Activated CD4-positive, alpha-beta T cell treated with anti-CD3 and anti-CD28 coated beads, Interleukin-2, amount 10 ng/mL, durations not matched to agents 7 days and 5 days (primary cell): ENCODE measurements at regions not wholly inside any gene's neighbourhood (a gene's known extent, or its start where the extent isn't known, plus 50 kb on each side); places are given as distances from the start of the nearest gene placed in this dataset.
"Not testable (repeated sequence)": the region's sequence is repeated elsewhere in the genome, so short reads cannot be mapped to it uniquely, and the experiment has no call there.

Experiments used
- CTCF ChIA-PET: fragments of 350-600 bp; sonication (Branson Sonifier 250); formaldehyde crosslinking; loops from one replicate; lab custom pipeline; 2021; ENCODE audit warnings: antibody characterized with exemption; lab: Charles Lee
- POLR2A ChIA-PET: fragments of 350-600 bp; sonication (Branson Sonifier 250); formaldehyde crosslinking; loops from one replicate; lab custom pipeline; 2021; ENCODE audit warnings: antibody characterized with exemption; lab: Charles Lee
- DNase-seq: peaks from one replicate; pipeline ENCODE4 v3.0.0-alpha.2; 2020
- H3K27ac Mint-ChIP-seq: one replicate; pipeline ENCODE4 v1.8.0; 2021; ENCODE audit warnings: mild to moderate bottlenecking, moderate library complexity, mixed read lengths
- H3K27me3 Mint-ChIP-seq: one replicate; pipeline ENCODE4 v1.8.0; 2021; ENCODE audit warnings: mixed read lengths
- H3K36me3 Mint-ChIP-seq: one replicate; pipeline ENCODE4 v1.8.0; 2021; ENCODE audit warnings: low read depth, mixed read lengths
- H3K4me1 Mint-ChIP-seq: one replicate; pipeline ENCODE4 v1.8.0; 2021; ENCODE audit warnings: mixed read lengths
- H3K4me3 Mint-ChIP-seq: one replicate; pipeline ENCODE4 v1.8.0; 2021; ENCODE audit warnings: mild to moderate bottlenecking, moderate library complexity, mixed read lengths
- H3K9me3 Mint-ChIP-seq: one replicate; pipeline ENCODE4 v1.8.0; 2021; ENCODE audit warnings: mixed read lengths

DNA sequence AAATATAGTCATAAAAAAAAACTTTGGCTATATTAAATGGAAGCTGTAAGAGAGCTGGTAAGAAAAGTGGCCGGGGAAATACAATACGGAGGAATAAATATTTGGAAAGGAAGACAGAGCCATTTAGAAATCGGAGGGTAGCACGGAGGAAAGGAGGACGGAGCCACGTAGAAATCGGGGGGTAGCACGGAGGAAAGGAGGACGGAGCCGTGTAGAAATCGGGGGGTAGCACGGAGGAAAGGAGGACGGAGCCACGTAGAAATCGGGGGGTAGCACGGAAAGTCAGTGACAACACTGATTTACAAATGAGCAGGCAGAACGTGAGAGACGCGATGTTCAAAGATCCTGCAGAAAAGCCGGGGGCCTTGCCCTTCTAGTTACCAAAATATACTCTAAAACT lies 189.0 kb downstream of the BANP start:
- H3K4me3 Mint-ChIP-seq, CTCF ChIA-PET, H3K27me3 Mint-ChIP-seq, POLR2A ChIA-PET, H3K4me1 Mint-ChIP-seq, H3K36me3 Mint-ChIP-seq, H3K27ac Mint-ChIP-seq: not testable (repeated sequence)
- H3K9me3 Mint-ChIP-seq, result peaks cover 21% of the 10 kb centered on the region
- peak; percentile 49 for DNase-seq

DNA sequence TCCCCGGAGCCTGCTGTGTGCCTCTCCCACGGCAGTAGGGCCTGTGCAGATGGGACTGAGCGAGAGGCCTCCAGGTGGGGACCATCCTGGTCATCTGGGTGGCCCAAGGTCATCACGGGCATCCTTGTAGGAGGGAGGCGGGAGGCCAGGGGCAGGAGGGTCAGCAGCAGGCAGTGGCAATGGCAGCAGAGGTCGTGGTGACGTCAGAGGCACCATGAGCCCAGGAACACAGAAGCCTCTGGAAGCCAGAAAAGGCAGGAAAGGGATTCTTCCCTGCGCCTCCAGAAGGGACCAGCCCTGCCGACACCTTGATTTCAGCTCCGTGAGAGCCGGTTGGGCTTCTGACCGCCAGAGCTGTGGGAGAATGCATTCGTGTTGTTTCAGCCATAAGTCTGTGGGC lies 190.3 kb downstream of the BANP start:
- H3K4me3 Mint-ChIP-seq, result no peak overlapping the region
- POLR2A ChIA-PET, result no interaction called here
- H3K4me1 Mint-ChIP-seq, result no peaks in the 10 kb centered on the region
- CTCF ChIA-PET, result no interaction called here
- no peak overlapping the region for H3K27ac Mint-ChIP-seq
- no peak for DNase-seq
- H3K36me3 Mint-ChIP-seq, result peaks cover 3% of the 10 kb centered on the region
- peaks cover 21% of the 10 kb centered on the region for H3K9me3 Mint-ChIP-seq
- H3K27me3 Mint-ChIP-seq, result no peaks in the 10 kb centered on the region

DNA sequence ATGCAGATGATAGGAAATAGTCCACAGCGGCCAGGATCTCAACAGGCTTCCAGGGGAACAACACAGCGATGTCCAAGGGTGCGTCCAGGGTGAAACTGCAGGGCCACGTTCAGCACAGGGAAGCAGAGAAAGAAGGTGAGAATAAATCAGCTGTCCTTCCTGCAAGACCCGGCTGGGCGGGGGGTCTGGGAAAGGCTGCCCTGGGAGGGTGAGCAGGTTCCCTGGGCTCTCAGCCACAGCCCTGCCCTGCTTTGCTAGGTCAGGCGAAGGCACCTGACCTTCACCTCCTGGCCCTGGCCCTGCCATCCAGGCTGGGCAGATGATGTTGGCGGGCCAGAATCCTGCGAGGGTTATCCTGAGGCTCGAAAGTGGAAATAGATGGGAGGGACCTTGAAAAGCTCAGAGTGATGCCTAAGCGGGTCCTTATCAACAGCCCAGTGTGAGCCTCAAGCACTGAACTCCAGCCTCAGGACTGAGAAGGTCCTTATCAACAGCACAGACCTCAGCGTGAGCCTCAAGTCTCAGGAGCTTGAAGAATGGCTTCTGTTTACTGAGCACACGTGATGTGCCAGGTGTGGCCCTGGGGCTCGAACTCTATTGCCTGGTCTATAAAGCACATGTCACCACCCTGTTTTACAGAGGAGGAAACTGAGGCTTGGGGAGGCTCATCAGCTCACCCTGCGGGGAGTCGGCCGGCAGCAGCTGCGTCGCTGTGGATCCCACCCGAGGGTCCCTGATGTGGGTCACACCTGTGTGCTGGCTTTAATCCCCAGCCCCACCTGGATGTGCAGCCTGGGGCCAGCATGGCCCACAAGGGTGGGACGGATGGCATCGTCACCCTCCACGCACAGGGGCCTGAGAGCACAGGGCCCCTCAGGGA lies 191.1 kb downstream of the BANP start:
- POLR2A ChIA-PET, result not testable (repeated sequence)

DNA sequence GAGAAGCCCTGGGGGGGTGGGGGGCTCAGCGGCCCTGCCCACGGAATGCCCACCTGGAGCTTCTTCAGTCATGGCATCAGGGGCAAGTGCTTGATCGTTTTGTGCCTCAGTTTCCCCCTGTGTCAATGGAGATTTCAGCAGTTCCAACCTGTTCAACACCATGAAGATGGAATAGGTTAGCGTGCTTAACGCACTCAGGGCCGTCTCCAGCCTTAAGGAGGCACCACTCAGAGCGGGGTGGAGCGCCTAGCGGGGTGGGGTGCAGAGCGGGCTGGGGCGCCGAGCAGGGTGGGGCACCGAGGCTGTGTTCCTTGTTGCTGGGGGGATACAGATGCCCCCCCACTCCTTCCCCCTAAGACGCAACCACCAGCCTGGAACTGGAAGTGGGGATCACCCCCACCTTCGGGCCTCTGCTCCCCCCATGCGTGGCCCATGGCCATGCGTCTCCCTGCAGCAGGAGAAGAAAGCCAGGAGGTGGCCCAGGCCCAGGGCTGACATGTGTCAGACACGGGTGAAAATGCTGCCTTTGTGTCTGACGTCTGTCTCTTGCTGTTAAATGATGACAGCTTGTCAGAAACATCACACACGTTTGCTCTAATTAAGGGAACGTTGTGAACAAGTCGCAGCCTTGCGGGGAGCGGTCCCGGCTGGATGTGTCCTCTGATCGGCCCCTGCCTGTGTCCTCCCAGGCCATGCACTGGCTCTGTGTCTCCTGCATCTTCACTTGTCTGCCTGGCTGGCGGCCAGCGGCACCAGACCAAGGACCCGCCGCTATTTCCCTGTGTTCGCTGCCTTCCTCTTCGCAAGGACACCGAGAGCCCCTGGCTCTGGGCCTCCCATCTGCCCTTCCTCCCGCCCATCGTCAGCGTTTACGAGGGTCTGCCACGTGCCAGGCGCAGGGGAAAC lies 192.1 kb downstream of the BANP start:
- POLR2A ChIA-PET, CTCF ChIA-PET, H3K36me3 Mint-ChIP-seq: not testable (repeated sequence)

More for the DNA sequence above, 191.1 kb downstream of the BANP start:
- DNase-seq, H3K27me3 Mint-ChIP-seq, H3K4me1 Mint-ChIP-seq, H3K4me3 Mint-ChIP-seq, H3K27ac Mint-ChIP-seq, H3K36me3 Mint-ChIP-seq, CTCF ChIA-PET: not testable (repeated sequence)
- H3K9me3 Mint-ChIP-seq, result peaks cover 20% of the 10 kb centered on the region

DNA sequence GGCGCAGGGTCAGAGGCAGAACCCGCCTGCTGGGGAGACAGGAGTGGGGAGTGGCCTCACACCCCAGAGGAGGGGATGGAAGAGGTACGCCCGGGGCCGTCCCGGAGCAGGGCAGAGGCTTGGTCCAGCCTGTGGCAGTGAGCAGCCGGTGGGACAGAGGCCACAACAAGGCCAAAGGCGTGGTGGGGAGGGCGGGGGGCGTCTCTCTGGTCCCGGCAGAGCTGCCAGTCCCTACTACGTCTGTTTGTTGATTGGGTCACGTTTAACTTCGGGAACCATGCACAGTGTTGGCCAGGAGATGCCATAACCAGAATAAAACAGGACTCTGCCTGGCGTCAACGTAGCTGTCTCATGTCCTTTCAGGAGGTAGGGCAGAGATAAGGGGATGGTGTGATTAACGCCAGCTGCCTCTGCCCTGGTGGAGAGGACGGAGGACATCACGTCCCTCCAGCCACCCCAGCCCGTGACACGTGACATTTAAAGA lies 192.8 kb downstream of the BANP start:
- no peak for DNase-seq
- Mint-ChIP-seq H3K27me3 (no peaks in the 10 kb centered on the region), H3K9me3 (peaks cover 6% of the 10 kb centered on the region), H3K4me3 (no peak overlapping the region), H3K4me1 (no peaks in the 10 kb centered on the region), H3K27ac (no peak overlapping the region), H3K36me3 (peaks cover 3% of the 10 kb centered on the region)
- ChIA-PET POLR2A (no interaction called here), CTCF (no interaction called here)

More for the DNA sequence above, 192.1 kb downstream of the BANP start:
- H3K9me3 Mint-ChIP-seq, result peaks cover 13% of the 10 kb centered on the region
- H3K27me3 Mint-ChIP-seq, H3K4me1 Mint-ChIP-seq, H3K27ac Mint-ChIP-seq, DNase-seq, H3K4me3 Mint-ChIP-seq: not testable (repeated sequence)

DNA sequence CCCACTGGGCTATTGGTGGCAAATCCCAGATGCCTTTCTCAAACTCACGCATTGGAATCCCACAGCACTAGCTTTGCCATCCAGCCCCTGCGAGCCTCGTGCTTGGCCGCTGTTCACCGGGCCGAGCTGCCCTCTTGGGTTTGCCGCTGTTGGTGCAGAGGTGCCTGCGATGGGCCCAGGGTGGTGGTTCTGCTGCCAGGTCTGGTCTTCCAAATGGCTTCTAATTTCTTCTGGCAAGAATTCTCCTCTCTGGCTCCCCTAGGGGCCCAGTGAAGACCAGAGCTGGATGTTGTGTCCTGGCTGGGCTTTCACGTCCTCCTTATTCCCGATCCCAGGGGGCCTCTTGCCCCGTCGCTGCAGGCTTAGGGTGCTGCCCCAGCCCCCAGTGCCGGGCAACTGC lies 194.1 kb downstream of the BANP start:
- H3K27me3 Mint-ChIP-seq, POLR2A ChIA-PET, H3K9me3 Mint-ChIP-seq, DNase-seq, H3K27ac Mint-ChIP-seq, H3K36me3 Mint-ChIP-seq, CTCF ChIA-PET, H3K4me3 Mint-ChIP-seq, H3K4me1 Mint-ChIP-seq: not testable (repeated sequence)

DNA sequence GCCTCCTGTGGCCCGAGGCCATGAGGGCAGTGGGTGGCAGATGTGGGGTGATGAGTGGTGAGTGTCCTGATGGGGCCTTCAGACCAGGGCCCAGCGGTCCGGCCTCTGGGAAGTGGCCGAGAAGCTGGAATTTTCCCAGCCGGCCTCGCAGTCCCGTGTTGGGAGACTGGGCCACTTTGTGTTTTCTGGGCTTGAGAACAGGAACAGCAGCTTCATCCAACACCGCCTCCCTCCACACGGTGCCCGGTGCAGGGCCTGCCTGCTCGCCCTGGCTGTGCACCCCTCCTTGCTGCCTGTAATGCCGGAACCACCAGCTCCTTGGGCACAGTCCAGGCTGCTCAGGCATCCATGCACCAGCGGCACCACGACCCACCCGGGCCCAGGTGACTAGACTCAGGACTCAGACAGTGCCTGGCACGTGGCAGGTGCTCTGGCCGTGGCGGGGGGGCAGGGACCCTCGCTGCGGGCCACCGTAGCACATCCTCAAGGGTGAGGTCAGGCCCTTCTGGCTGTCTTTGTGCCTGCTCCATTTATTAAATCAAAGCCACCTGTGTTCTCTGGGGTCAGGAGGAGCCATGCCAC lies 194.7 kb downstream of the BANP start:
- POLR2A ChIA-PET, result not testable (repeated sequence)

DNA sequence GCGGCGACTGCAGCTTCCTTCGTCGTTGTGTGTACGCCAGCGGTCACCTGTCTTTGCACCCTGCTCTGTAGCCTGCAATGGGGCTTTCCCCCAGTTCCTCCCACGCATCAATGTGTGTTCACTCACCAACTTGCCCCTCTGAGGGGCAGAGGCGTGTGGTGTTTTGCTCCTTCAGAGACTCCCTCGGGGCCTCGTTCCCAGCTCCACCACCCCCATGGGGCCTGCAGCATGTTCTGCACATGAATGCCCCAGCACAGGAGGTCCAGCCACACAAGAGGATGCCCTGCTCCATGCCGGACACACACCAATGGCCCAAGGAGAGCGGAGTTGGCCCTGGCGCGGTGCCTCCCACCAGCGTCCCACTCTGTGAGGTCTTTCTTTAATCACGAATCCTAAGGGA lies 196.8 kb downstream of the BANP start:
- DNase-seq, POLR2A ChIA-PET, H3K36me3 Mint-ChIP-seq: not testable (repeated sequence)

More for the DNA sequence above, 194.7 kb downstream of the BANP start:
- H3K36me3 Mint-ChIP-seq, DNase-seq, H3K4me3 Mint-ChIP-seq, H3K27me3 Mint-ChIP-seq, CTCF ChIA-PET, H3K9me3 Mint-ChIP-seq, H3K27ac Mint-ChIP-seq, H3K4me1 Mint-ChIP-seq: not testable (repeated sequence)

DNA sequence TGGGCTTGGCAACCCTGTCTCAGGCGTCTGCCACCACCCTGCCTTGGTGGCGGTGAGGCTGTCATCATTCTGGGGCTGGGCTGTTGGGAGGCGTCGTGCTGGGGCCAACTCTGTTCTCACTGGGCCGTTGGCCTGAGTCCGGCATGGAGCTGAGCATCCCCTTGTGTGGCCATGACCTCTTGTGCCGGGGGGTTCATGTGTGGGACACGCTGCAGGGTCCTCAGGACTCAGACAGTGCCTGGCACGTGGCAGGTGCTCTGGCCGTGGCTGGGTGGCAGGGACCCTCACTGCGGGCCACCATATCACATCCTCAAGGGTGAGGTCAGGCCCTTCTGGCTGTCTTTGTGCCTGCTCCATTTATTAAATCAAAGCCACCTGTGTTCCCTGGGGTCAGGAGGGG lies 197.4 kb downstream of the BANP start:
- H3K4me3 Mint-ChIP-seq, POLR2A ChIA-PET, H3K4me1 Mint-ChIP-seq: not testable (repeated sequence)

More for the DNA sequence above, 196.8 kb downstream of the BANP start:
- CTCF ChIA-PET, H3K4me1 Mint-ChIP-seq, H3K4me3 Mint-ChIP-seq, H3K9me3 Mint-ChIP-seq, H3K27me3 Mint-ChIP-seq, H3K27ac Mint-ChIP-seq: not testable (repeated sequence)

DNA sequence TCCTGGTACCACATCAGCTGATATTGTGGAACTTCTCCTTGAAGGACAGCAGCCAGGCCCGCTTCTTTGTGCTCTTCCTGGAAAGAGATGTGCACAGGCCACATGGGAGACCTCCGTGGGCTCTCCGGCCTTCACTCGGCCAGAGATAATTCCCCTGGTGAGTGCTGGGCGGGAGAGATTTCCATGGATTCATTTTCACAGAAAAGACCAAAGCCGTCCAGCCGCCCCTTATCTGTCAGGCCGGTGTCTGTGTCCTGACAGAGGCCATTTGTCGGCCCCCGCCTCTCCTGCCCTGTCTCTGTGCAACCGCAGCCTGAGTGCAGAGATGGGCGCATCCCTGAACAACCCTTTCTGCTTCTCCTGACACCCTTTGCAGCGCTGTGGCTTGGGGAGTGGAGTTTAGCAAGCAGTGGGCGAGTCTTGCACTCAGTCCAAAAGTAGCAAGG lies 197.9 kb downstream of the BANP start:
- H3K4me1 Mint-ChIP-seq, H3K9me3 Mint-ChIP-seq, DNase-seq, POLR2A ChIA-PET, H3K36me3 Mint-ChIP-seq, H3K4me3 Mint-ChIP-seq, H3K27ac Mint-ChIP-seq, H3K27me3 Mint-ChIP-seq, CTCF ChIA-PET: not testable (repeated sequence)

More for the DNA sequence above, 197.4 kb downstream of the BANP start:
- H3K27ac Mint-ChIP-seq, DNase-seq, H3K27me3 Mint-ChIP-seq, CTCF ChIA-PET, H3K36me3 Mint-ChIP-seq, H3K9me3 Mint-ChIP-seq: not testable (repeated sequence)

DNA sequence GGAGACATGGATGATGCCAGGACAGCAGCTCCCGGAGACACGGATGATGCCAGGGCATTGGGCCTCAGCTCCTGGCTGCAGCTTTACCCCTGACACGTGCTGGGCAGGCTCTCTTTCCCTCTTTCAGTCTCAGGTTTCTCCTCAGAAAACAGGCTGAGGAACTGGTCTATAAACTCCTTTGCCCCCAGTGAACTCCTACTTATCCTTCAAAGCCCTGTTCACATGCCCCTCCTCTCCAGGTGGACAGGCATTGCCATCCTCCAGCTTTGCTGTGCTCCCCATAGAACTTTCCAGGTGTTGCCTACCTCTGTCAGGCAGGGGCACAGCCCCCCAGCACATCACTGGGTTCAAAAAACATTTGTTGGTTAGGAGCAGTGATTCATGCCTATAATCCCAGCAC lies 198.4 kb downstream of the BANP start:
- CTCF ChIA-PET, H3K9me3 Mint-ChIP-seq, H3K4me1 Mint-ChIP-seq, H3K36me3 Mint-ChIP-seq, H3K27me3 Mint-ChIP-seq, H3K4me3 Mint-ChIP-seq, H3K27ac Mint-ChIP-seq, DNase-seq, POLR2A ChIA-PET: not testable (repeated sequence)

DNA sequence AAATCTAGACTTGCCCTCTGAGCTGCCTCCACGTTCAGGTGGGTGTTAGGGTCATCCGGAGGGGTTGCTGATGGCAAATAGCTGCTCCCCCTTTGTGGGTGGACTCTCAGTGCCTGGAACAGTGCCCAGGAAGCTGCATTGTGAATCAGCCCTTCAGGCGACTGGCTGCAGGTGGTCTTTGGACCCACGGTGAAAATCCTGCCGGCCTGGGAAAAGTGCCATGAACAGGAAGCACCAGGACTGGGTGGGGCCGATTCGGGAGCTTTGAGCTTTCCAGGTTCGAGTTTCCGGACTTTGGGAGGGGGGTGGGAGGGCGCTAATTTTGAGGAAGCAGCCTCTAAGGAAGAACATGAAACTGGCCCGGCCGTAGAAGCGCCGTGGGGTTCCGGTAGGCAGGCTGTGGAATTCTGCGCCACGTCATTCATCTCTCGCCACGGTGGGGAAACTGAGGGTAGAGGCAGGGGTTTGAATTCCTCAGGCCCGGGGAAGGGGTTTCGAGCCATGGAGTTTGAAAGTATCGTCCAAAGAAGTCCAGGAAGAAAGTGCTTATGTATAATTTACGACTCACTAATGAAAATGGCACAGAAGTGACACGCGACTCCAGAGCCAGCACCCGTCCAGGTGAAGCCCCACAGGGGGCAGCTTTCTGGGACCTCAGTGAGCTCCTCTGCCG lies 199.4 kb downstream of the BANP start:
- POLR2A ChIA-PET, CTCF ChIA-PET, H3K9me3 Mint-ChIP-seq, DNase-seq, H3K4me1 Mint-ChIP-seq, H3K27ac Mint-ChIP-seq, H3K27me3 Mint-ChIP-seq, H3K4me3 Mint-ChIP-seq, H3K36me3 Mint-ChIP-seq: not testable (repeated sequence)
